ENCODE measurements at regions not wholly inside any gene's neighbourhood (a gene's known extent, or its start where the extent isn't known, plus 50 kb on each side); places are given as distances from the start of the nearest gene placed in this dataset.

DNA sequence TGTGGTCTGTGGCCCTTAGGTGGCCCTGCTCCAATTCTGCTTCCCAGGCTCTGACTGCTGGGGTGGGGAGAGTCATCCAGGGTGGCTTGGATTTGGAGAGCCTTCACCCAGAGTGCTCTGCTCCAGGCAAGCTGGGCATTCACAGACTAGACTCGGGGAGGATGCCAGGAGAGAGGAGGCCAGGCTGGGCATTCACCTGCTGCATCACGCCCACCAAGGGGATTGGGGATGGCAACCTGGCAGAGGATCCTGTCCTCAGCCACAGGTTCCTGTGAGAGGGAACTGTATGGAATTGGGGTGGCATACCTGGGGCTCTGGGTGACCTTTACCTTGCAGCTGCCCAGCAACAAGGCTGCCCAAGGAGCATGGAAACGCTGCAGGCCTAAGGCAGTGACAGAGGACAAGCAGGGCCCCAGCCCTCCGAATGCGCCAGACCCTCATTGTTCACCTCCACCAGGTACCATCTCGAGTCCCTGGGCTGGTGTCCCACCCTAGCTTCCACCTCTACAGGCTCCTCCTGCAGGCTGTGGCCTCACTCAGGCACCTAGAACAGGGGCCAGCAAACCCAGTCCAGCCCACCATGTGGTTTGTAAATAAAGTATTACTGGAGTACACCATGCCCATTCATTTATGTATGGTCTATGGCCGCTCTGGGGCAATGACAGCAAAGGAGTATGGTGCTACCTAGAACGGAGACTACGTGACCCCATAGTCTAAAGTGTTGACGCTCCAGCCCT, 255.3 kb upstream of the RAB6C start:
- TF ChIP-seq, protein P1, sequence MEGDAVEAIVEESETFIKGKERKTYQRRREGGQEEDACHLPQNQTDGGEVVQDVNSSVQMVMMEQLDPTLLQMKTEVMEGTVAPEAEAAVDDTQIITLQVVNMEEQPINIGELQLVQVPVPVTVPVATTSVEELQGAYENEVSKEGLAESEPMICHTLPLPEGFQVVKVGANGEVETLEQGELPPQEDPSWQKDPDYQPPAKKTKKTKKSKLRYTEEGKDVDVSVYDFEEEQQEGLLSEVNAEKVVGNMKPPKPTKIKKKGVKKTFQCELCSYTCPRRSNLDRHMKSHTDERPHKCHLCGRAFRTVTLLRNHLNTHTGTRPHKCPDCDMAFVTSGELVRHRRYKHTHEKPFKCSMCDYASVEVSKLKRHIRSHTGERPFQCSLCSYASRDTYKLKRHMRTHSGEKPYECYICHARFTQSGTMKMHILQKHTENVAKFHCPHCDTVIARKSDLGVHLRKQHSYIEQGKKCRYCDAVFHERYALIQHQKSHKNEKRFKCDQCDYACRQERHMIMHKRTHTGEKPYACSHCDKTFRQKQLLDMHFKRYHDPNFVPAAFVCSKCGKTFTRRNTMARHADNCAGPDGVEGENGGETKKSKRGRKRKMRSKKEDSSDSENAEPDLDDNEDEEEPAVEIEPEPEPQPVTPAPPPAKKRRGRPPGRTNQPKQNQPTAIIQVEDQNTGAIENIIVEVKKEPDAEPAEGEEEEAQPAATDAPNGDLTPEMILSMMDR (IDR thresholded peaks at IDR 0.05; ENCODE audit: insufficient read depth, low read length), result no peak
- no peak overlapping the region for H3K4me3 ChIP-seq (ENCODE audit: low read depth, low read length)
- DNase-seq (ENCODE audit: low read depth), result no peak

DNA sequence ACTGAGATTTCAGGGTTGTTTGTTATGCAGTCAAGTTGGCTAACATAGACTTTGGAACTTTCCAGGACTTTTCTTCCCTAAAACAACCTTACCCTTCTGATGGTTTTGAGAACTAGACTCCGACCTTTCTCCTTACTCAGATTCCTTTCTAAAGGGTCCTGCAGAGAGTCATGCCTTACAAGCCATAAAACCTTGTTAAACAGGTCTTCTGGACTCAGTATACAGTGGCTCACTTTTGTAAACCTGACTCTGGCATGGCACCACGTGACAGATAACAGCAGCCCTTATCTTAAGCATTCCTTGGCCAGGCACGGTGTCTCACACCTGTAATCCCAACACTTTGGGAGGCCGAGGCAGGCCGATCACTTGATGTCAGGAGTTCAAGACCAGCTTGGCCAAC, 253.2 kb upstream of the RAB6C start:
- H3K4me3 ChIP-seq (ENCODE audit: low read depth, low read length), result no peak overlapping the region
- TF ChIP-seq, protein P1 (IDR thresholded peaks at IDR 0.05; ENCODE audit: insufficient read depth, low read length), result no peak
- DNase-seq (ENCODE audit: low read depth), result no peak

DNA sequence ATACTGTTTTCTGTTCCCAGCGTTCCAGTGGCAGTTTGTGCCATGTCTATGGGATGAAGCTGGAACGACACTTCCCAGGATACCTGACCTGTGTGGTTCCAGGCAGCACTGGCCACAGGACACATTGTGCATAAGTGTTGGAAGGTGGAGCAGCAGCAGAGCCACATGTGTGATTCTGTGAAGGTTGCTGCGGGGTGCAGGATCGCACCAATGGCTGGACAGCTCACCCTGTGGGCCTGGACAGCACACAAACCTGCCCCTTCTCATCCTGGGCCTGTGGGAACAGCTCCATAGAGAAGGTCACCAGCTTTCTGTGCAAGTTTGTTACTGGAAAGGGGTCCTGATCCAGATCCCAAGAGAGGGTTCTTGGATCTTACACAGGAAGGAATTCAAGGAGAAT, 252.2 kb upstream of the RAB6C start:
- DNase-seq (ENCODE audit: low read depth), result no peak
- TF ChIP-seq, protein P1 (IDR thresholded peaks at IDR 0.05; ENCODE audit: insufficient read depth, low read length), result no peak
- H3K4me3 ChIP-seq (ENCODE audit: low read depth, low read length), result no peak overlapping the region

DNA sequence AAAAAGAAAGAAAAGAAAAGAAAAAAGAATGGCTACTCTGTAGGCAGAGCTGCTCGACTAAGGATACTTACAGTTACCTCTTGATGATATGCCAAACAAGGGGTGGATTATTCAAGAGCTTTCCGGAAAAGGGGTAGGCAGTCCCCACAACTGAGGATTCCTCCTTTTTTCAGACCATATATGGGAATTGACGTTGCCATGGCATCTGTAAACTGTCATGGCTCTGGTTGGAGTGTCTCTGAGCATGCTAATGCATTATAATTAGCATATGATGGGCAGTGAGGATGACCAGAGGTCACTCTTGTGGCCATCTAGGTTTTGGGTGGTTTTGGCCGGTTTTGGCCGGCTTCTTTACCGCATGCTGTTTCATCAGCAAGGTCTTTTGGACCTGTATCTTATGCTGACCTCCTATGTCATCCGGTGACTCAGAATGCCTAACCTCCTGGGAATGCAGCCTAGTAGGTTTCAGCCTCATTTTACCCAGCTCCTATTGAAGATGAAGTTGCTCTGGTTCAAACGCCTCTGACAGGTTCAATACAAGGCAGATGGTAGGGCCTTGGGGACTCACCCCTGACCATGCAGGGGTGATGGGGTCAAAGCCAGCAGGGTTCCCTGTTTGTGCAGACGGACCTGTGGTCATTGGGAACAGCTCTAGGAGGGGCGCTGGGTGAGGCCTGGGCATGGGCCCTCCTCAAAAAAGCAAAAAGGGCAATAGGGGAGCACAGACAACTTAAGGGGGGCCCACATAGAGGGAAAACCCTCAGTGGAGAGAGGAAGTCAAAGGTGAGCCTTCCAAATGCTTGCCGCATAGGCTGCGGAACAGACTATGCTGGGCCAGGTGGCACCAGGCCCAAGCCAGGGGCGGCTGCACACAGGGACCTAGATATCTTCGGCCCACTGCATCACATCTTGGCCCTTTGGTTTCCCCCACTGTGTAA, 251.2 kb upstream of the RAB6C start:
- no peak for DNase-seq (ENCODE audit: low read depth)
- no peak overlapping the region for H3K4me3 ChIP-seq (ENCODE audit: low read depth, low read length)
- TF ChIP-seq, protein P1 (IDR thresholded peaks at IDR 0.05; ENCODE audit: insufficient read depth, low read length), result no peak

DNA sequence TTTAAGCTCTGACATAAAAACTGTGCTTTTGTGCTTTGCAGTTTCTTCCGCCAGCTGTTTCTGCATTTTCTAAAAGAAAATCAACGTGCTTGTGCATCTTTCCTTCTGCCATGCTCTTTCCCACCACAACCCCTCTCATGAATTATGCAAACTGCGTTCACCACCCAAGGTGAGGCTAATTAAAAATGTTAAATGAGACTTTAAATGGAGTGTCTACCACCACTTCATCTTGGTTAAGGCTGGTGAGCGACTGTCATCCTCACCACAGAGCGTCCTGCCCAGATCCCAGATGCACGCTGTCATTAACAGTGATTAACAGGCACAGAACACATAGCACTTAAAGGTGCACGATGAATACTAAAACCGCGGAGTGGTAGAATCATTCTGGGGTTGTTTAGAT, 250.5 kb upstream of the RAB6C start:
- H3K4me3 ChIP-seq (ENCODE audit: low read depth, low read length), result no peak overlapping the region
- TF ChIP-seq, protein P1 (IDR thresholded peaks at IDR 0.05; ENCODE audit: insufficient read depth, low read length), result no peak
- no peak for DNase-seq (ENCODE audit: low read depth)

DNA sequence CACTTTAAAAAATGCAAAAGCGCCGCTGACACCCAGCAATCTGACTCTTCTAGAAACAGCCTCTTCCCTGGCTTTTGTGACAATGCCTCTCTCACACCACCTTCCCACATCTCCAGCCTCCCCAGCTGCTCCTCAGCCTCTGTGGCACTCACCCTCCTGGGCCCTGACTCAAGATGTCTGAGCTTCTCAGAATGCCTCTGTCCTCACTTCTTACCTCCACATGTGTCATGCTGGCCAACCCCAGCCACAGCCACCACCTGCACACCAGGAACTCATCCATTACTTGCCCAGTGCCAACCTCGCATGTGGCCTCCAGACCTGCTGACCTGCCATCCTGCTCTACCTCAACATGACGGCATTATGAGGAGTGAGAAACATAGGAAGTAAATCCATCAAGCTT, 249.8 kb upstream of the RAB6C start:
- TF ChIP-seq, protein P1 (IDR thresholded peaks at IDR 0.05; ENCODE audit: insufficient read depth, low read length), result no peak
- DNase-seq (ENCODE audit: low read depth), result no peak
- no peak overlapping the region for H3K4me3 ChIP-seq (ENCODE audit: low read depth, low read length)

Measured in fibroblast of the aortic adventitia (primary cell).